H1 (cell line): ENCODE measurements at regions not wholly inside any gene's neighbourhood (a gene's known extent, or its start where the extent isn't known, plus 50 kb on each side); places are given as distances from the start of the nearest gene placed in this dataset.

Experiments used
- EZH2 ChIP-seq: fragments of 200-600 bp; sonication (generic); IDR thresholded peaks from 2 replicates; pipeline ENCODE4 v1.7.1; 2012; ENCODE audit warnings: low read depth, mild to moderate bottlenecking, moderate library complexity, low read length, inconsistent platforms; ENCODE audit not compliant: severe bottlenecking
- JUN ChIP-seq: IDR thresholded peaks from 2 replicates; pipeline ENCODE4 v1.6.1; 2011; ENCODE audit warnings: low read depth, mild to moderate bottlenecking, improper control_type of control experiment, low read length
- NRF1 ChIP-seq: IDR thresholded peaks from 2 replicates; pipeline ENCODE4 v1.6.1; 2011; ENCODE audit warnings: mild to moderate bottlenecking, low read depth, low read length, improper control_type of control experiment
- TF ChIP-seq, protein P1 (sequence below), 3 experiments: IDR thresholded peaks; 1 replicate in 2 of 3; 2 replicates in 1 of 3; pipeline versions ENCODE4 v1.5.1 to v1.6.1; 2011; ENCODE audit warnings: low read length in 3 of 3, mild to moderate bottlenecking in 3 of 3, inconsistent platforms in 2 of 3, low read depth in 1 of 3, moderate library complexity in 1 of 3; ENCODE audit not compliant: insufficient read depth in 1 of 3; ENCODE audit errors: control extremely low read depth in 1 of 3

GRCh38 chr3:5811016-5811415 lies 623.5 kb downstream of the EDEM1 start:
- TF ChIP-seq, protein P1, sequence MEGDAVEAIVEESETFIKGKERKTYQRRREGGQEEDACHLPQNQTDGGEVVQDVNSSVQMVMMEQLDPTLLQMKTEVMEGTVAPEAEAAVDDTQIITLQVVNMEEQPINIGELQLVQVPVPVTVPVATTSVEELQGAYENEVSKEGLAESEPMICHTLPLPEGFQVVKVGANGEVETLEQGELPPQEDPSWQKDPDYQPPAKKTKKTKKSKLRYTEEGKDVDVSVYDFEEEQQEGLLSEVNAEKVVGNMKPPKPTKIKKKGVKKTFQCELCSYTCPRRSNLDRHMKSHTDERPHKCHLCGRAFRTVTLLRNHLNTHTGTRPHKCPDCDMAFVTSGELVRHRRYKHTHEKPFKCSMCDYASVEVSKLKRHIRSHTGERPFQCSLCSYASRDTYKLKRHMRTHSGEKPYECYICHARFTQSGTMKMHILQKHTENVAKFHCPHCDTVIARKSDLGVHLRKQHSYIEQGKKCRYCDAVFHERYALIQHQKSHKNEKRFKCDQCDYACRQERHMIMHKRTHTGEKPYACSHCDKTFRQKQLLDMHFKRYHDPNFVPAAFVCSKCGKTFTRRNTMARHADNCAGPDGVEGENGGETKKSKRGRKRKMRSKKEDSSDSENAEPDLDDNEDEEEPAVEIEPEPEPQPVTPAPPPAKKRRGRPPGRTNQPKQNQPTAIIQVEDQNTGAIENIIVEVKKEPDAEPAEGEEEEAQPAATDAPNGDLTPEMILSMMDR (IDR thresholded peaks at IDR 0.05; ENCODE audit: control extremely low read depth in 1 of 3, insufficient read depth in 1 of 3, low read depth in 1 of 3, low read length in 3 of 3): no peak
- TF ChIP-seq JUN (no peak), NRF1 (no peak), EZH2 (no peak)
